ENCODE measurements at regions not wholly inside any gene's neighbourhood (a gene's known extent, or its start where the extent isn't known, plus 50 kb on each side); places are given as distances from the start of the nearest gene placed in this dataset.

GRCh38 chr14:48401321-48401720 is 725.9 kb upstream of the MDGA2 start:
- TF ChIP-seq CTCF (IDR thresholded peaks at IDR 0.05), result no peak
- TF ChIP-seq POLR2A (IDR thresholded peaks at IDR 0.05), result no peak

Measured in uterus (tissue), 2 donors.